ENCODE measurements at regions not wholly inside any gene's neighbourhood (a gene's known extent, or its start where the extent isn't known, plus 50 kb on each side); places are given as distances from the start of the nearest gene placed in this dataset.

GRCh38 chr12:112559784-112560183 lies 141.0 kb downstream of the PTPN11 start:
- DNase-seq (ENCODE audit: low spot score): no peak
- no peak for TF ChIP-seq CTCF (conservative IDR thresholded peaks at IDR 0.05; ENCODE audit: low read depth)
- POLR2A ChIA-PET (ENCODE audit: low non-redundant PET): no interaction called here
- no peak overlapping the region for H3K27ac ChIP-seq
- CTCF ChIA-PET: no interaction called here

DNA sequence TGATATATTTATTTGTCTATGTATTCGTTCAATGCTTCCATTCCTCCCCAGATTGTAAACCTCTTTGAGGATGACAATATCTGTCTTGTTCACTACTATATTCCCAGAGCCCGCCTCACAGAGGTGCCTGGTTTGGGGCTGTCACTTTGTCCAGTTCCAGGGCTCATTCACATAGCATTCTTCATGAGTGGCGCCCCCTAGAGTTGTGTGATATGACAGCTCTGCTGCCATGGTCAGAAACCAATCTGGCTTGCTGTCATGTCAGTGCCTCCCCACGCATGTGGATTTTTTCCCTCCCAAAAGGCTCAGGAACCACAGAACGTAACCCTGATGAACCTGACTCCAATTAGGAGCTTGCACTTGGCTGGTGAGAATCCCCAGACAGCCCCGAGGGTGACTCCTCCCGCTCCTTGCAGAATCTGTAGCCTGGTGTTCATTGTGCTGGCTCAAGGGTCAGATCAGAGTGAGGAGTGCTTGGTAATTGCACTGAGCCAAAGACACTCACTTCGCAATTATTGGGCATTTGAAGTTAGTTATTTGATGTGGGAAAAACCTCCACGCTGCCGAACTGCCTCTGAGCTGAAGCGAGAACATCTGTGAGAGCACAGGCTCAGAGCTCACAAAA lies 145.5 kb downstream of the PTPN11 start:
- CTCF ChIA-PET: interaction anchor here (0.7 kb wide), 1 partner anchor 452 kb away, joined by 3 read pairs; no protein-coding TSS in a partner anchor
- DNase-seq (ENCODE audit: low spot score): no peak
- no peak overlapping the region for H3K27ac ChIP-seq
- TF ChIP-seq CTCF (conservative IDR thresholded peaks at IDR 0.05; ENCODE audit: low read depth): no peak
- POLR2A ChIA-PET (ENCODE audit: low non-redundant PET): no interaction called here

GRCh38 chr12:112568641-112569040 lies 149.9 kb downstream of the PTPN11 start:
- ChIA-PET POLR2A (ENCODE audit: low non-redundant PET) (no interaction called here), CTCF (no interaction called here)
- no peak overlapping the region for H3K27ac ChIP-seq
- DNase-seq (ENCODE audit: low spot score): no peak
- no peak for TF ChIP-seq CTCF (conservative IDR thresholded peaks at IDR 0.05; ENCODE audit: low read depth)

DNA sequence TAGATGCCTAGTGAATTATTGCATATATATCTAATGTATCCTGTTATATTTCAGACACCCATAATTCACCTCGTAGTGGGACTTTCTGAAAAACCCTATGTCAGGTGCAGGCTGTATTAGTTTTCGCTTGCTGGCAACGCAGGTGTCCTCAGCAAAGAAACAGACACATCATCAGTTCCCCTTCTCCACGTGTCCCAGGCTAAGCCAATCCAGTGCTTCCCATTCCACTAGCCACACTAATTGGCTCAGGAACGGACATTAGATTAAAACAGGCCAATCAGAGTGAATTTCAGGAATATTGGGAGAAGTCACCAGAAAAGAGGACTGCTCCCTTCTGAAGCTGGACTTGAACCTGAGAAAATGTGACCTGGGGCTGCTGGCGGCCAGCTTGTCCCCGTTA lies 151.3 kb downstream of the PTPN11 start:
- TF ChIP-seq CTCF (conservative IDR thresholded peaks at IDR 0.05; ENCODE audit: low read depth): no peak

GRCh38 chr12:112573141-112573540 lies 154.4 kb downstream of the PTPN11 start:
- ChIA-PET CTCF (no interaction called here), POLR2A (ENCODE audit: low non-redundant PET) (no interaction called here)
- no peak for DNase-seq (ENCODE audit: low spot score)
- no peak for TF ChIP-seq CTCF (conservative IDR thresholded peaks at IDR 0.05; ENCODE audit: low read depth)
- no peak overlapping the region for H3K27ac ChIP-seq

More for the DNA sequence above, 151.3 kb downstream of the PTPN11 start:
- no peak for DNase-seq (ENCODE audit: low spot score)
- POLR2A ChIA-PET (ENCODE audit: low non-redundant PET): no interaction called here
- H3K27ac ChIP-seq: no peak overlapping the region
- CTCF ChIA-PET: no interaction called here

- no peak for DNase-seq (ENCODE audit: low spot score)
- CTCF ChIA-PET: no interaction called here
- no peak for TF ChIP-seq CTCF (conservative IDR thresholded peaks at IDR 0.05; ENCODE audit: low read depth)
- H3K27ac ChIP-seq: no peak overlapping the region
- POLR2A ChIA-PET (ENCODE audit: low non-redundant PET): no interaction called here
Measured at GRCh38 chr12:112574896-112575558, 156.3 kb downstream of the PTPN11 start.
